Ovary (tissue), 7 donors: ENCODE measurements at regions not wholly inside any gene's neighbourhood (a gene's known extent, or its start where the extent isn't known, plus 50 kb on each side); places are given as distances from the start of the nearest gene placed in this dataset.

Experiments used
- DNase-seq, 5 donors: peaks; one replicate each; pipeline ENCODE4 v3.0.0-alpha.2; 2019 to 2020
- H3K27ac ChIP-seq, 2 donors: fragments of 200-600 bp; one replicate each; pipeline versions ENCODE4 v1.5.1 to v1.8.0; 2019 to 2022
- H3K27me3 ChIP-seq: fragments of 200-600 bp; one replicate; pipeline ENCODE4 v1.8.0; 2022
- H3K36me3 ChIP-seq: fragments of 200-600 bp; sonication (generic); one replicate; pipeline ENCODE4 v1.5.1; 2019
- H3K4me1 ChIP-seq: one replicate; pipeline ENCODE4 v1.8.1; 2013; ENCODE audit warnings: mild to moderate bottlenecking, moderate library complexity; ENCODE audit not compliant: insufficient read depth
- H3K4me3 ChIP-seq: fragments of 200-600 bp; sonication (generic); one replicate; pipeline ENCODE4 v1.5.1; 2017
- H3K9me3 ChIP-seq, 2 donors: fragments of 200-600 bp in 1 of 2; sonication (generic) in 1 of 2; one replicate each; pipeline versions ENCODE4 v1.5.1 to v1.8.1; 2013 to 2019; ENCODE audit warnings: mild to moderate bottlenecking in 1 of 2, moderate library complexity in 1 of 2
- EP300 ChIP-seq: sonication (generic); formaldehyde crosslinking; IDR thresholded peaks from one replicate; pipeline ENCODE4 v1.6.1; 2017; ENCODE audit warnings: antibody characterized with exemption
- POLR2A ChIP-seq: fragments of 450-650 bp; IDR thresholded peaks from one replicate; pipeline ENCODE4 v1.6.1; 2017; ENCODE audit warnings: antibody characterized with exemption, mild to moderate bottlenecking, moderate library complexity
- WGBS, 3 donors: extraction: QIAGEN DNeasy Blood & Tissue Kit in 1 of 3; methylation state at CpG; one replicate each; pipeline versions ENCODE4 v1.1.5 to v1.1.7; 2013 to 2017; 5-methylcytosine and 5-hydroxymethylcytosine counted together
- intact Hi-C, 4 donors: fragments of 100-400 bp; cut with DNase I; formaldehyde crosslinking; loops; one replicate each; pipeline versions ENCODE4 v1.11.0 to v1.15.1; 2022 to 2023
- TF ChIP-seq, protein P1 (sequence below), 3 donors: fragments of 450-650 bp in 2 of 3; fragments of 200-600 bp in 1 of 3; IDR thresholded peaks; one replicate each; pipeline versions ENCODE4 v1.5.1 to v1.8.0; 2016 to 2022; ENCODE audit warnings: antibody characterized with exemption in 3 of 3, mild to moderate bottlenecking in 1 of 3
- donor health status: DM: no; HTN: no; CAD: no; lungs with moderate emphysema.
- donor health status: DM: no; HTN: no; CAD: no.
- donor health status: Bipolar disorder and iron deficiency.
- donor health status: DM: no; HTN: no; CAD: no.
- donor health status: DM: yes; HTN: yes; CAD: no.

DNA sequence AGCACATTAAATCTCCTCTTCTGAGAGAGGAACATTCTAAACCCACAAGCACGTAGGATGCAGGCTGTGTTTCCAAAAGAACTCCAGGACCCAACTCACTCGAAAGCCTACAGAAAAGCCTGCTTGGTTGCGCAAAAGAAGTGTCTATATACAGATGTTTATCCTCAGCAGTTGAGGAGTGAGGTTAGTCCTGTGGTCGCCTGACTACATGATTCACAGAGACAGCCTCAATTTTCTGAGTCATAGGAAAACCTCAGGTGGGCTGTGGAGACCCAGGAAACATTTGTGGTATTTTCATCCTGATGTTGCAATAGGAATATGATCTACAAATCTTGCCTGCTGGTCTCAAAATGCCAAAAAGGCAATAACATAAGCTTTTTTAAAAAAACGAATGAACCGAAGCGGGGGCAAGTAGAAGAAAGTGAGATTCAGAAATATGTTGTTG is 183.8 kb upstream of the THRB start:
- intact Hi-C loops, result no loop called here
- Histone ChIP-seq H3K27me3 (no peaks in the 10 kb centered on the region), H3K4me3 (no peak overlapping the region), H3K36me3 (no peaks in the 10 kb centered on the region), H3K27ac (no peak overlapping the region), H3K4me1 (no peaks in the 10 kb centered on the region), H3K9me3 (no peaks in the 10 kb centered on the region)
- TF ChIP-seq EP300 (no peak), POLR2A (no peak)
- TF ChIP-seq, protein P1, sequence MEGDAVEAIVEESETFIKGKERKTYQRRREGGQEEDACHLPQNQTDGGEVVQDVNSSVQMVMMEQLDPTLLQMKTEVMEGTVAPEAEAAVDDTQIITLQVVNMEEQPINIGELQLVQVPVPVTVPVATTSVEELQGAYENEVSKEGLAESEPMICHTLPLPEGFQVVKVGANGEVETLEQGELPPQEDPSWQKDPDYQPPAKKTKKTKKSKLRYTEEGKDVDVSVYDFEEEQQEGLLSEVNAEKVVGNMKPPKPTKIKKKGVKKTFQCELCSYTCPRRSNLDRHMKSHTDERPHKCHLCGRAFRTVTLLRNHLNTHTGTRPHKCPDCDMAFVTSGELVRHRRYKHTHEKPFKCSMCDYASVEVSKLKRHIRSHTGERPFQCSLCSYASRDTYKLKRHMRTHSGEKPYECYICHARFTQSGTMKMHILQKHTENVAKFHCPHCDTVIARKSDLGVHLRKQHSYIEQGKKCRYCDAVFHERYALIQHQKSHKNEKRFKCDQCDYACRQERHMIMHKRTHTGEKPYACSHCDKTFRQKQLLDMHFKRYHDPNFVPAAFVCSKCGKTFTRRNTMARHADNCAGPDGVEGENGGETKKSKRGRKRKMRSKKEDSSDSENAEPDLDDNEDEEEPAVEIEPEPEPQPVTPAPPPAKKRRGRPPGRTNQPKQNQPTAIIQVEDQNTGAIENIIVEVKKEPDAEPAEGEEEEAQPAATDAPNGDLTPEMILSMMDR (IDR thresholded peaks at IDR 0.05), result no peak
- no peak for DNase-seq
- whole genome bisulfite sequencing, 3 donors, result 58 to 72% (median 69%) methylated on average over 7 of the region's 7 CpGs

DNA sequence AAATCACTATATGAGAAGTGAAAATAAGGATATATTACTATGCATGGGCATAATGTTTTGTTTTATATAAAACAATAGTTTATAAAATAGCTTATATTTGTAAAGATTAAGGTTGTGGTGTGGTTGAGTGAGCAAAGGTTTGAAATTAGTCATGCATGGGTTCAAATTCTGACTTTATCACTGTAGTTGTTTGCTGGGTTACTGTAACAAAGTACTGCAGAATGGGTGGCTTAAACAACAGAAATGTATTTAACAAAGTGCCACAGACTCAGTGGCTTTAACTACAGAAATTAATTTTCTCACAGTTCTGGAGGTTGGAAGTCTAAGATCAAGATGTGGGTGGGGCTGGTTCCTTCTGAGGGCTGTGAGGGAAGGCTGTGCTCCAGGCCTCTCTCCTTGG is 184.8 kb upstream of the THRB start:
- Histone ChIP-seq H3K4me1 (no peaks in the 10 kb centered on the region), H3K36me3 (no peaks in the 10 kb centered on the region), H3K27ac (no peak overlapping the region), H3K4me3 (no peak overlapping the region), H3K9me3 (no peaks in the 10 kb centered on the region), H3K27me3 (no peaks in the 10 kb centered on the region)
- no peak for DNase-seq
- TF ChIP-seq, protein P1 (IDR thresholded peaks at IDR 0.05), result no peak
- TF ChIP-seq EP300 (no peak), POLR2A (no peak)
- intact Hi-C loops, result no loop called here

DNA sequence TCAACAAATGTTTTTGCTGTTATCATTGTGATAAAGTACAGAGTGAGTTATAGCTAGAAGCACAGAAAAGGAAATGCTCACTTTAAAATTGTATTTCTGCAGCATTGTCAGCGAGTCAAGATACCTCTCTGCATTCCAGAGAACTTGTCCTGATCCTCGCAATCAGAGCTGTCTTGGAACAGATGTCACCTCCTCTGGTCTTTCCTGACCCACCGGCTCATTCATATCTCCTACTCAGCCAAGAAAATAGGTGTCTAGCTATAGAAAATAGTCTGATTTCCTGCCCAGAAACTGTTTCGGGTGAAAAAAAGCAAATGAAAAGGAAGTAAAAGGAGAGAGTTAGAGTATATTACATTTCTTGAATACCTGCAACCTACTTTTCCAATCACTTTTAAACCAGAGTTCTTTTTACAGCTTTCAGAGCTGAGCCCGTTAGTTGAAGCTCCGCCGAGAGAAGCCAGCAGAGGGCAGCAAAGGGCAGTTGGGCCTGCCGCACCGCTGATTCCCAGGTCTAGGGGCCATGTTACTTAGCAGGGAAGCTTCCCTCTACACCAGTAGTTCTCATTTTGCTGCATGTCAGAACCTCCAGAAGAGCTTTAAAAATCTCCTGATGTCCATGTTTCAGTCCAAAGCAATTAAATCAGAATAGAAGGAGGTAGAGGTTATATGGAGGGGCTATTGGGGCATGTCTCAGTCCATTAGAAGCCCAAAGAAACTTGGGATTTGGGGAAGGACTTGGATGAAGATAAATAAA is 185.7 kb upstream of the THRB start:
- H3K27me3 ChIP-seq, result no peaks in the 10 kb centered on the region
- H3K4me1 ChIP-seq, result no peaks in the 10 kb centered on the region
- TF ChIP-seq, protein P1 (IDR thresholded peaks at IDR 0.05), result peak; percentile 37 to 71 (median 41)
- TF ChIP-seq POLR2A, result no peak
- no peaks in the 10 kb centered on the region for H3K36me3 ChIP-seq
- DNase-seq, result peak; percentile 17 to 71 (median 67)
- no peak overlapping the region for H3K4me3 ChIP-seq
- 33 to 38% (median 36%) methylated on average over 9 of the region's 9 CpGs for WGBS, 3 donors
- no peaks in the 10 kb centered on the region for H3K9me3 ChIP-seq
- intact Hi-C loops, result loop anchor here (5.0 to 10.0 kb wide), 2 partner anchors 678 to 686 kb away; no protein-coding TSS in a partner anchor
- H3K27ac ChIP-seq, result no peak overlapping the region

DNA sequence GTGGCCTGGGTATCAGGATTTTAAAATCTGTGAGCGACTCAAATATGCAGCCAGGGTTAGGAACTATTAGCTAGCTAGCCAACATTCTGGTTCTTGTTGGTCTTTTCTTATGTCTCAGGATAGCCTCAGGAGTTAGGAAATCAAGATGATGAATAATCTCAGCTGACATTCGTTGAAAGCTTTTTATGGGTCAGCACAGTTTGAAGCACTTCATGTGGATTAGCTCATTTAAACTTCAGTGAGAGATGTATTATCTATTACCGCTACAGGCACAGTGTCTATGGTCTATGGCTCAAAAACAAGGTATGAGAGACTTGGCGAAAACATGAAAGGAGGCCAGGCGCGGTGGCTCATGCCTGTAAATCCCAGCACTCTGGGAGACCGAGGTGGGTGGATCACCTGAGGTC is 187.5 kb upstream of the THRB start:
- Histone ChIP-seq H3K27ac (no peak overlapping the region), H3K36me3 (no peaks in the 10 kb centered on the region), H3K4me1 (no peaks in the 10 kb centered on the region), H3K9me3 (no peaks in the 10 kb centered on the region), H3K4me3 (no peak overlapping the region), H3K27me3 (no peaks in the 10 kb centered on the region)
- TF ChIP-seq POLR2A (no peak), EP300 (no peak)
- TF ChIP-seq, protein P1 (IDR thresholded peaks at IDR 0.05), result no peak
- DNase-seq, result no peak
- intact Hi-C loops, result loop anchor here (5.0 to 10.0 kb wide), 2 partner anchors 680 to 687 kb away; no protein-coding TSS in a partner anchor
- WGBS, 3 donors, result 88 to 95% (median 93%) methylated on average over 7 of the region's 7 CpGs
